HG03064 (cell line): ENCODE measurements at regions not wholly inside any gene's neighbourhood (a gene's known extent, or its start where the extent isn't known, plus 50 kb on each side); places are given as distances from the start of the nearest gene placed in this dataset.
"Not testable (repeated sequence)": the region's sequence is repeated elsewhere in the genome, so short reads cannot be mapped to it uniquely, and the experiment has no call there.

Experiments used
- ATAC-seq: cut with Tn5 transposase; IDR thresholded peaks from one replicate; pipeline ENCODE4 v1.9.1; 2021; ENCODE audit warnings: low read depth; ENCODE audit not compliant: unreplicated experiment

- no peak for ATAC-seq
These were observed 78.2 kb downstream of the HACD1 start for GRCh38 chr10:17538941-17539340.

- ATAC-seq: no peak
These were observed 79.9 kb downstream of the HACD1 start for GRCh38 chr10:17537281-17537680.

GRCh38 chr10:17536221-17536620 is 81.0 kb downstream of the HACD1 start:
- ATAC-seq: no peak

GRCh38 chr10:17533731-17534130 is 79.3 kb upstream of the ST8SIA6 start:
- no peak for ATAC-seq

DNA sequence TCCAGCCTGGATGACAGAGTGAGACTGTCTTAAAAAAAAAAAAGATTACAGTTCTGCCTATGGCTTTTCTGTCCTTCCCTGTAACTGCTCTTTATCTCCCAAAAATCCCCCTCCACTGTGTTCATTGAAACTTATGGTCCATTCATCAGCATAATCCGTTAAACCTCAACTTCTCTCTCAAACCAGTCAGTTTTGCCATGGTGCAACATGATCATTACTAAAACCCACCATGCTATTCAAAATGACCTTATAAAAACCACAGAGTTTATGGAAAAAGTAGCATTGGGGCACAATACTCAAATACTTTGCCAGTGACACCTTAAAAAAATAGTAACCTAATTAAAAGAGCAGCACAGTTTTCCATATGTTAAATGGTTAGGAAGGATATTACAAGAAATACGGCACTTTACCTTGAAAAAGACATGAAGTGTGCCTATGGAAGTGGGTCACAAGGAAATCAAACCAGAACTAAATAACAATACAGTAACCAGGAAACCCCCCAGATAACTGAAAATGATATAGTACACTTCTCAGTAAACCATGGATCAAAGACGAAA is 74.0 kb upstream of the ST8SIA6 start:
- no peak for ATAC-seq

- ATAC-seq: no peak
These were observed 73.2 kb upstream of the ST8SIA6 start for GRCh38 chr10:17527514-17528146.

DNA sequence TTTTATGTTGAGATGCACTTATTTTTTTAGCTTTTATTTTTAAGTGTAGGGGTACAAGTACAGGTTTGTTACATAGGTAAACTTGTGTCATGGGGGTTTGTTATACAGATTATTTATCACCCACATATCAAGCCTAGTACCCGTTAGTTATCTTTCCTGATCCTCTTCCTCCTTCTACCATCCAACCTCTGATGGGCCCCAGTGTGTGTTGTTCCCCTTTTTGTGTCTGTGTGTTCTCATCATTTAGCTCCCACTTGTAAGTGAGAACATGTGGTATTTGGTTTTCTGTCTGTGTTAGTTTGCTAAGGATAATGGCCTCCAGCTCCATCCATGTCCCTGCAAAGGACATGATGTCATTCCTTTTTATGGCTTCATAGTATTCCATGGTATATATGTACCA is 72.2 kb upstream of the ST8SIA6 start:
- not testable (repeated sequence) for ATAC-seq

DNA sequence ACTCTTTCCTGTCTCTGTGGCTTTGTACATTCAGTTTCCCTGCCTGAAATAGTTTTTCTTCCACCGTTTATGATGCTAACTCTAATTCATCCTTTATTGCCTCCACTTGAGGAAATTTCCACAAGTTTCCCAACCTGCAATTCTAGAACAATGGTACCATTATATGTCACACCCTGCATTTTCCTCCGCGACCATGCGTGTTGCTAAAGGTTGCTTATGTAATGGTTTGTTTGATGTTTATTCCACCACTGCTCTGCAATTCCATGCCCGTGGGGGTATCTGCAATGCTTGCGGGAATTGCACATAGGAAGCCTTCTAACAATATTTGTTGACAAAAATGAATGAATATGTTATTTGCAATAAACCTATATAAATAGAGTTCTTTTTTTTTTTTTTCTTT is 69.5 kb upstream of the ST8SIA6 start:
- no peak for ATAC-seq

- ATAC-seq: no peak
These were observed 68.9 kb upstream of the ST8SIA6 start for GRCh38 chr10:17523246-17523753.

DNA sequence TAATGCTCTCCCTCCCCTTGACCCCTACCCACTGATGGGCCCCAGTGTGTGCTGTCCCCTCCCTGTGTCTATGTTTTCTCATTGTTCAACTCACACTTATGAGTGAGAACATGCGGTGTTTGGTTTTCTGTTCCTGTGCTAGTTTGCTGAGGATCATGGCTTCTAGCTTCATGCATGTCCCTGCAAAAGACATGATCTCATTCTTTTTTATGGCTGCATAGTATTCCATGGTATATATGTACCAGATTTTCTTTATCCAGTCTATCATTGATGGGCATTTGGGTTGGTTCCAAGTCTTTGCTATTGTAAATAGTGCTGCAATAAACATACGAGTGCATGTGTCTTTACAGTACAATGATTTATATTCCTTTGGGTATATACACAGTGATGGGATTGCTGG is 67.9 kb upstream of the ST8SIA6 start:
- not testable (repeated sequence) for ATAC-seq

- ATAC-seq: no peak
These were observed 65.1 kb upstream of the ST8SIA6 start for GRCh38 chr10:17519457-17519856.

GRCh38 chr10:17518338-17518737 is 63.9 kb upstream of the ST8SIA6 start:
- no peak for ATAC-seq

- no peak for ATAC-seq
These were observed 62.0 kb upstream of the ST8SIA6 start for GRCh38 chr10:17516376-17516775.

- ATAC-seq: no peak
These were observed 58.1 kb upstream of the ST8SIA6 start for GRCh38 chr10:17512341-17513001.

- peak; percentile 57 for ATAC-seq
These were observed 56.0 kb upstream of the ST8SIA6 start for GRCh38 chr10:17510242-17510908.

- ATAC-seq: no peak
These were observed 53.1 kb upstream of the ST8SIA6 start for GRCh38 chr10:17507538-17507937.

DNA sequence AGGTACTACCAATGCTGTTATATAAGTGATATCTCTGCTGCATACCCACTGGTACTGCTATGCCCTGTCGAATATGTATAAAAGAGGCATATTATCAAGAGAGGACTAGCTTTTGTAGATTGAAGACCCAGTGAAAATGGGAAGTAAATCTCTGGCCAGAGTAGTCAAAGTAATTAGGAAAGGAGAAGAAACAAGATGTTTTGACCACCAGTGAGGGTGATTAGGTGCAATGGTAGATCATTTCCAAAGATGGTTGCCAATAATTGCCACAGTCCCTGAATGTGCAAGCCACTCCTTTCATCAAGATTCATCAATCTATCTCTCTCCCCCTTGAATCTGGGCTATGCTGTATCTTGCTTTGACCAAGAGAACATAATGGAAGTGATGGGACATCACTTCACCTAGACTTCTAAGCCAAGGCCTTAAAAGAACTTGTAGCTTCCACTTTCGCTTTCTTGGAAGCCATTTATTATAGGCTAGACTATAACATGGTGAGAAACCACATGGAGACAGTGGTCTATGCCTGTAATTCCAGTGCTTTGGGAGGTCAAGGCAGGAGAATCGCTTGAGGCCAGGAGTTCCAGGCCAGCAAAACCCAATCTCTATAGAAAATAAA is 52.6 kb upstream of the ST8SIA6 start:
- no peak for ATAC-seq

- no peak for ATAC-seq
These were observed 52.0 kb upstream of the ST8SIA6 start for GRCh38 chr10:17506390-17506789.

GRCh38 chr10:17504547-17505245 is 50.3 kb upstream of the ST8SIA6 start:
- ATAC-seq: no peak
